Body of pancreas (tissue), 4 donors: ENCODE measurements at regions not wholly inside any gene's neighbourhood (a gene's known extent, or its start where the extent isn't known, plus 50 kb on each side); places are given as distances from the start of the nearest gene placed in this dataset.

ENCODE experiments used
- ATAC-seq: fragments of 150-250 bp; one replicate; pipeline ENCODE4 v1.9.1; 2016
- DNase-seq, 4 donors: peaks; one replicate each; pipeline ENCODE4 v3.0.0-alpha.2; 2019
- H3K27ac ChIP-seq, 4 donors: fragments of 200-600 bp; sonication (generic); 1 replicate in 3 of 4; 2 replicates in 1 of 4; pipeline versions ENCODE4 v1.5.1 to v1.6.1; 2016 to 2019; ENCODE audit warnings: mild to moderate bottlenecking in 1 of 4, mixed read lengths in 1 of 4, moderate library complexity in 1 of 4
- H3K27me3 ChIP-seq, 2 donors: fragments of 200-600 bp; sonication (generic); one replicate each; pipeline ENCODE4 v1.6.0; 2016; ENCODE audit warnings: mild to moderate bottlenecking in 1 of 2
- H3K36me3 ChIP-seq, 2 donors: fragments of 200-600 bp; sonication (generic); replicated peaks in 1 of 2; 2 replicates each; pipeline ENCODE4 v1.5.1; 2016; ENCODE audit warnings: low read depth in 2 of 2; ENCODE audit not compliant: insufficient read depth in 1 of 2
- H3K4me1 ChIP-seq: fragments of 200-600 bp; sonication (generic); one replicate; pipeline ENCODE4 v1.6.0; 2016
- H3K4me3 ChIP-seq, 2 donors: fragments of 200-600 bp; sonication (generic); 1 replicate in 1 of 2; 2 replicates in 1 of 2; pipeline ENCODE4 v1.5.1; 2016 to 2019
- H3K9me3 ChIP-seq, 3 donors: fragments of 200-600 bp; sonication (generic); 1 replicate in 2 of 3; 2 replicates in 1 of 3; pipeline ENCODE4 v1.5.1; 2016
- CTCF ChIP-seq, 7 experiments: fragments of 450-650 bp in 4 of 7; fragments of 200-600 bp in 3 of 7; sonication (generic) in 3 of 7; IDR thresholded peaks; one replicate each; pipeline ENCODE4 v1.5.1; 2016 to 2019; ENCODE audit warnings: antibody characterized with exemption in 7 of 7
- POLR2A ChIP-seq, 3 donors: fragments of 450-650 bp; IDR thresholded peaks; one replicate each; pipeline ENCODE4 v1.6.1; 2016; ENCODE audit warnings: antibody characterized with exemption in 3 of 3, mild to moderate bottlenecking in 2 of 3
- WGBS, 2 donors: methylation state at CpG; one replicate each; pipeline ENCODE4 v1.1.5; 2017; 5-methylcytosine and 5-hydroxymethylcytosine counted together
- intact Hi-C: fragments of 100-400 bp; cut with DNase I; formaldehyde crosslinking; loops from one replicate; pipeline ENCODE4 v1.15.1; 2023

GRCh38 chr20:24877652-24878051 lies 71.4 kb upstream of the CST7 start:
- no peaks in the 10 kb centered on the region for H3K36me3 ChIP-seq
- WGBS, 2 donors, result 67 to 68% methylated on average over 1 of the region's 1 CpG
- no peaks in the 10 kb centered on the region for H3K27me3 ChIP-seq
- no peak overlapping the region for H3K4me3 ChIP-seq
- DNase-seq (no peak), ATAC-seq (no peak)
- peaks cover 0 to 2% (median 0%) of the 10 kb centered on the region in 3 donors for H3K9me3 ChIP-seq
- intact Hi-C loops, result no loop called here
- no peaks in the 10 kb centered on the region for H3K4me1 ChIP-seq
- TF ChIP-seq POLR2A (IDR thresholded peaks at IDR 0.05) (no peak), CTCF (IDR thresholded peaks at IDR 0.05) (no peak)
- H3K27ac ChIP-seq, result no peak overlapping the region

GRCh38 chr20:24878657-24879056 lies 70.4 kb upstream of the CST7 start:
- TF ChIP-seq POLR2A (IDR thresholded peaks at IDR 0.05), result no peak
- TF ChIP-seq CTCF (IDR thresholded peaks at IDR 0.05), result no peak
- intact Hi-C loops, result no loop called here
- peaks cover 0 to 7% (median 0%) of the 10 kb centered on the region in 3 donors for H3K9me3 ChIP-seq
- no peak overlapping the region for H3K27ac ChIP-seq
- 90% methylated on average over 6 of the region's 6 CpGs for WGBS, 2 donors
- H3K4me1 ChIP-seq, result no peaks in the 10 kb centered on the region
- H3K36me3 ChIP-seq, result no peaks in the 10 kb centered on the region
- H3K27me3 ChIP-seq, result no peaks in the 10 kb centered on the region
- ATAC-seq, result no peak
- no peak for DNase-seq
- no peak overlapping the region for H3K4me3 ChIP-seq

GRCh38 chr20:24879875-24880274 lies 69.2 kb upstream of the CST7 start:
- DNase-seq (no peak), ATAC-seq (no peak)
- H3K4me1 ChIP-seq, result no peaks in the 10 kb centered on the region
- no peak overlapping the region for H3K27ac ChIP-seq
- H3K9me3 ChIP-seq, result peaks cover 0 to 7% (median 0%) of the 10 kb centered on the region in 3 donors
- no peaks in the 10 kb centered on the region for H3K27me3 ChIP-seq
- intact Hi-C loops, result no loop called here
- WGBS, 2 donors, result 73% methylated on average over 6 of the region's 6 CpGs; no CpG with 5 or more reads in 1 of the 2 donors
- H3K4me3 ChIP-seq, result no peak overlapping the region
- TF ChIP-seq CTCF (IDR thresholded peaks at IDR 0.05), result no peak
- no peak for TF ChIP-seq POLR2A (IDR thresholded peaks at IDR 0.05)
- H3K36me3 ChIP-seq, result no peaks in the 10 kb centered on the region

GRCh38 chr20:24880356-24880755 lies 68.7 kb upstream of the CST7 start:
- H3K27ac ChIP-seq, result no peak overlapping the region
- TF ChIP-seq POLR2A (IDR thresholded peaks at IDR 0.05) (no peak), CTCF (IDR thresholded peaks at IDR 0.05) (no peak)
- H3K9me3 ChIP-seq, result peaks cover 0 to 7% (median 0%) of the 10 kb centered on the region in 3 donors
- ATAC-seq, result no peak
- H3K36me3 ChIP-seq, result no peaks in the 10 kb centered on the region
- no peaks in the 10 kb centered on the region for H3K27me3 ChIP-seq
- no peaks in the 10 kb centered on the region for H3K4me1 ChIP-seq
- intact Hi-C loops, result no loop called here
- DNase-seq, result no peak
- 53 to 66% methylated on average over 3 of the region's 3 CpGs for WGBS, 2 donors
- no peak overlapping the region for H3K4me3 ChIP-seq

GRCh38 chr20:24890286-24890685 lies 58.8 kb upstream of the CST7 start:
- Histone ChIP-seq H3K27ac (no peak overlapping the region), H3K4me3 (no peak overlapping the region), H3K36me3 (no peaks in the 10 kb centered on the region), H3K9me3 (no peaks in the 10 kb centered on the region), H3K4me1 (no peaks in the 10 kb centered on the region), H3K27me3 (no peaks in the 10 kb centered on the region)
- DNase-seq, result no peak
- ATAC-seq, result no peak
- 78 to 80% methylated on average over 9 of the region's 9 CpGs for WGBS, 2 donors
- intact Hi-C loops, result no loop called here
- TF ChIP-seq POLR2A (IDR thresholded peaks at IDR 0.05), result no peak
- TF ChIP-seq CTCF (IDR thresholded peaks at IDR 0.05), result no peak
